ENCODE measurements at regions not wholly inside any gene's neighbourhood (a gene's known extent, or its start where the extent isn't known, plus 50 kb on each side); places are given as distances from the start of the nearest gene placed in this dataset.

GRCh38 chr2:72062336-72062735 lies 85.3 kb downstream of the CYP26B1 start:
- no peak for TF ChIP-seq EZH2phosphoT487 (IDR thresholded peaks at IDR 0.05; ENCODE audit: low read depth, severe bottlenecking, unreplicated experiment)
- TF ChIP-seq, protein P1, sequence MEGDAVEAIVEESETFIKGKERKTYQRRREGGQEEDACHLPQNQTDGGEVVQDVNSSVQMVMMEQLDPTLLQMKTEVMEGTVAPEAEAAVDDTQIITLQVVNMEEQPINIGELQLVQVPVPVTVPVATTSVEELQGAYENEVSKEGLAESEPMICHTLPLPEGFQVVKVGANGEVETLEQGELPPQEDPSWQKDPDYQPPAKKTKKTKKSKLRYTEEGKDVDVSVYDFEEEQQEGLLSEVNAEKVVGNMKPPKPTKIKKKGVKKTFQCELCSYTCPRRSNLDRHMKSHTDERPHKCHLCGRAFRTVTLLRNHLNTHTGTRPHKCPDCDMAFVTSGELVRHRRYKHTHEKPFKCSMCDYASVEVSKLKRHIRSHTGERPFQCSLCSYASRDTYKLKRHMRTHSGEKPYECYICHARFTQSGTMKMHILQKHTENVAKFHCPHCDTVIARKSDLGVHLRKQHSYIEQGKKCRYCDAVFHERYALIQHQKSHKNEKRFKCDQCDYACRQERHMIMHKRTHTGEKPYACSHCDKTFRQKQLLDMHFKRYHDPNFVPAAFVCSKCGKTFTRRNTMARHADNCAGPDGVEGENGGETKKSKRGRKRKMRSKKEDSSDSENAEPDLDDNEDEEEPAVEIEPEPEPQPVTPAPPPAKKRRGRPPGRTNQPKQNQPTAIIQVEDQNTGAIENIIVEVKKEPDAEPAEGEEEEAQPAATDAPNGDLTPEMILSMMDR (IDR thresholded peaks at IDR 0.05; ENCODE audit: poor library complexity): no peak

Data from hepatocyte (in vitro differentiated cells).